Caki2 (cell line): ENCODE measurements at regions not wholly inside any gene's neighbourhood (a gene's known extent, or its start where the extent isn't known, plus 50 kb on each side); places are given as distances from the start of the nearest gene placed in this dataset.

Source experiments
- DNase-seq: peaks from one replicate; pipeline ENCODE4 v3.0.0-alpha.2; 2015; ENCODE audit warnings: low read depth
- in situ Hi-C: cut with HindIII; loops from 2 replicates; pipeline ENCODE4 v1.10.0; 2016; ENCODE audit warnings: low sequenced_read_pairs, low pct_unique_long_range_greater_than_20kb, mixed read lengths

- in situ Hi-C loops: no loop called here
- no peak for DNase-seq
These were observed 105.6 kb upstream of the COG2 start for GRCh38 chr1:230536641-230537155.

DNA sequence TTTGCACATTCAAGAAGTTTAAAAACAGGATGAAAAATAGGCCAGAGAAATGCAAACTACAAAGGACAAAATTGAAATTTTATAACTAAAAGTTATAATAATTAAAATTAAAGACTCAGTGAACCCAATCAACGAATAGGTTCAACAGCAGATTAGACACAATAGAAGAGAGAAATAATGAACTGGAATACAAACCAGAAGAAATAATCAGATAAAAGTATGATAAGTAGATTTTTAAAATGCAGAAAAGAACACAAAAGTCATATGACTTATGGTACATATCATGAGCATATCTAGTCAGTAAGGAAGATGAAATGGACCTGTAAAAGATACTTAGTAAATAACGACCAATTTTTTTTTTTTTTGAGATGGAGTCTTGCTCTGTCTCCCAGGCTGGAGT, 108.1 kb upstream of the COG2 start:
- DNase-seq: no peak
- in situ Hi-C loops: no loop called here

GRCh38 chr1:230531103-230531502, 105.0 kb upstream of the PGBD5 start:
- in situ Hi-C loops: no loop called here
- no peak for DNase-seq

DNA sequence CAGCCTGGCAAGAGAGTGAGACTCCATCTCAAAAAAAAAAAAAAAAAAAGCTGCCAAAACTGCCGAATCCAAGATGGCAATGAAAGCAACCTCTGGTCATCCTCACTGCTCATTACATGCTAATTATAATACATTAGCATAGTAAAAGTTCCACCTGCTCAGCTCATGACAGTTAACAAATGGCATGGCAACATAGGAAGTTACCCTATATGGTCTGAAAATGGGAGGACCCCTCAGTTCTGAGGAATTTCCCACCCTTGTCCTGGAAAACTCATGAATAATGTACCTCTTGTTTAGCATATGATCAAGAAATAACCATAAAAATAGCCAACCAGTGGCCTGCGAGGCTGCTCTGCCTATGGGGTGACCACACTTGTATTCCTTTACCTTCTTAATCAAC, 93.1 kb upstream of the PGBD5 start:
- in situ Hi-C loops: no loop called here

DNA sequence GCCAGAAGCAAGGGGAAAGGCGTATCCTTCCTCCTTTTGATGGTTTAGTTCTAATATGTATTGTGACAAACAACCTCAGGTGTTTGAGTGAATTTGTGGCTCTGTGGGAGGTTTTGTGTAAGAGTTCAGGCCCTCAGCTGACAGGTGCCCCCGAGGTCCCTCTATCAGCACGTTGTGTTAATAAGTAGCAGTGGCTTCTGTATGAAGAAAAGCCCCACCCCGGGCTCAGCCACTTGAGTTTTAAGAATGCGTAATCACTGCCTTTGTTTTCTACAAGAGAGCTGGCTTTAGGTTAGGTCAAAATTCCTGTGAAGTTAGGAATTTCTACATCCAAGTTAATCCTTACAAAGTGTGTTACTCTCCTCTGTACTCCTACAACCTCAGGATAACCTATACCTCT, 92.4 kb upstream of the PGBD5 start:
- DNase-seq: no peak
- in situ Hi-C loops: no loop called here

More for the DNA sequence above, 93.1 kb upstream of the PGBD5 start:
- no peak for DNase-seq

DNA sequence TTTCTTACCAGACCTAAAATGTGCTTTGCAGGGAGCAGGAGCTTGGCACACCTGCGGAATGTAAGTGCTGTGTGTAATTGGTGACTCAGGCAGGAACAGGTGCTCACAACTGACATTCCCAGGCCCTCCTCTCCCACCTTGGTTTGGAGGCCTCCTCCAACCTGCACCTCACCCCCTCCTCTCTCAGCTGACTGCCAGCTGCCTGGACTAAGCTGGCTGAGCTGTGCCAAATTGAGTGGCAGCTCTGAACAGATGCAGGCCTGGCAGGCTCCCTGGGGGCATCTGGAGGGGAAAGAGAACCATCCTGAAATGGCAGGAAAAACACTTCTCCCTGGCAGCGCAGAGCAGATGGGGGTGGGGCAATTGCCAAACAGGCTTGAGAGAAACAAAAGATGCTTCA, 91.7 kb upstream of the PGBD5 start:
- no peak for DNase-seq

GRCh38 chr1:230517326-230517725, 91.2 kb upstream of the PGBD5 start:
- no peak for DNase-seq
- in situ Hi-C loops: no loop called here

More for the DNA sequence above, 91.7 kb upstream of the PGBD5 start:
- in situ Hi-C loops: no loop called here

DNA sequence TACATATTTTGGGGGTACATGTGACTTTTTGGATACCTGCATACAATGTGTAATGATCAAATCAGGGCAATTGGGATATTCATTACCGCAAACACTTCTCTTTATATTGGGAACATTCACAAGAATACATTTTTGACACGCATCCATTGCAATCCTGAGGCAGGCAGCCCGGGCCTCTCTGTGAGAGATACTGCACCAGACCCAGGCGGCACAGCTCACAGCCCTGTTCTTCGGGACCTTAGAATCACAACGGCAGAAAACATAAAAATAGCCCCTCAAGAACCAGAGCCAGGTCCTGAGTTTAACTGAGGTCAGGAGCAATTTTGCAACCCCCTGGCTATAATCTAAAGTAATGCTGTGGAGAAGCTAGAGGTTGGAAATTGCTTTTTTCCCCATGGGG, 90.8 kb upstream of the PGBD5 start:
- in situ Hi-C loops: no loop called here
- no peak for DNase-seq

GRCh38 chr1:230515451-230516145, 89.5 kb upstream of the PGBD5 start:
- DNase-seq: no peak
- in situ Hi-C loops: no loop called here

- no peak for DNase-seq
- in situ Hi-C loops: no loop called here
These were observed 84.4 kb upstream of the PGBD5 start for GRCh38 chr1:230510496-230510895.

DNA sequence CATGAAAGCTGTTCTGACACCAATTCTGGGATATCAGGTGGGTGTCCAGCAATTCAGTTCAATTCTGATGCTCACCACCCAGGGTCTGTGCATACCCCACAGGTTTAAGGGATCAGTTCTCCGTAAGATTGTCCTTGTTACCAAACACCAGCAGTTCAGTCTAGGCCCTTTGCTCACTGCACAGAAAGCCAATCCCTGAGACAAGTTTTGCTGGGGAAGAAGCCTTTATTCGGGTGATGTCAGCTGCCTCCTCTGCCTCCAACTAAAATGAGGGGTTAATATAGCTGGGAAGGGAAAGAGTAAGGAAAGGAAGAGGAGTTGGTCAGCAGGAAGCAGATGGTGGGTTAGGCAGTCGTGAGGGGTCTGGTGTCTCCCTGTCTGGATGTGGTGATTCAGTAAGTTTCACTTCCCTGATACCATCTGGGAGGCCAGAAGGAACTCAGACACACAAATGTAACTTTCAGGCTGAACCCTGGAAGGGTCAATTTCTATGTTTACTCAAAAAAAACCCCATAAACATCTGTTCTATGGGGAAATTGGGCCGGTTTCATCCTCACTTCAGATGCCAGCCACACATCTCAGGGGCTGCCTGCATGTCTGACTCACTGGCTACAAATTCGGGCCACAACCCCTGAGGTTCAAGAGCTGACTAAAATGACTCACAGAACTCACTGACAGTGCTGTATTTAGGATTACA, 83.3 kb upstream of the PGBD5 start:
- peak; percentile 13 for DNase-seq
- in situ Hi-C loops: no loop called here

GRCh38 chr1:230507666-230508402, 81.7 kb upstream of the PGBD5 start:
- DNase-seq: peak; percentile 68
- in situ Hi-C loops: no loop called here

- in situ Hi-C loops: no loop called here
- no peak for DNase-seq
These were observed 81.1 kb upstream of the PGBD5 start for GRCh38 chr1:230507236-230507635.

GRCh38 chr1:230506451-230506850, 80.3 kb upstream of the PGBD5 start:
- in situ Hi-C loops: no loop called here

DNA sequence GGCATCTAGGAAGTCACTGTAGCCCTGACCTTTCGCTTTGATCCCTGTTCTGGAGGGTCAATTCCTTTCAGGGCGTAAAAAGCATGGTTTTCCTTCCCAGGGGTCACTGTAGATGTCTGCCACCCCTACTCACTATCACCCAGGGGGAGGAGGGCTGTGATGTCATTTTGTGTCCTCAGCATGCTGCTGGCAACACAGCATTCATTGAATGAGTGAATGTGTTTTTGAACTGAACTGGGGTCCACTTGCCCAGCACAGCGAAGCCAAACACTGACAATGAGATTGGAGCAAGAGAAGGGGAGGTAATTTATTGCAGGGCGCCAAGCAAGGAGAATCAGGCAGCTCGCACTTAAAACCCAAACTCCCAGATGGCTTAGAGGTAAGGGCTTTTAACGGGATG, 78.2 kb upstream of the PGBD5 start:
- no peak for DNase-seq
- in situ Hi-C loops: no loop called here

More at GRCh38 chr1:230506451-230506850, 80.3 kb upstream of the PGBD5 start:
- DNase-seq: no peak

DNA sequence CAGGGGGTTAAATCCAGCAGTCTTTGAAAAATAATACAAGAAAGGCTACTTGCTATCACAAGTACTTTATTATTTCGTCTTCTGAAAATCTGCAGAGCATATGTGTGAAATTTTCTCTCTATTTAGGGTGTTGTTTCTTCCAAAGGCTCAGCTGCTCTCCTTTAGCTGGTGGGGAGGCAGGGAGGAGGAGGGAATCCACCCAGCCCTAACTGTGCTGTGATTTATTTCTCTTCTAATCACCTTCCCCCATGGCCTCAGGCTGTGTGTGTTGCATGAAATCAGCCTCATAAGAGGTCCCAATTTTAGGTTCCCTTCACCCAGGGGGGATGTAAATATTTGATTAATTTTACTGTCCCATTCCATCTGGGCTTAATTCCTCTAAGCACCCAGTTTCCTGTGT, 77.6 kb upstream of the PGBD5 start:
- in situ Hi-C loops: no loop called here
- DNase-seq: no peak

- in situ Hi-C loops: no loop called here
- DNase-seq: no peak
These were observed 76.9 kb upstream of the PGBD5 start for GRCh38 chr1:230502996-230503395.

GRCh38 chr1:230502306-230502705, 76.2 kb upstream of the PGBD5 start:
- DNase-seq: no peak
- in situ Hi-C loops: no loop called here

- DNase-seq: no peak
These were observed 75.7 kb upstream of the PGBD5 start for GRCh38 chr1:230501849-230502248.

More at GRCh38 chr1:230501849-230502248, 75.7 kb upstream of the PGBD5 start:
- in situ Hi-C loops: no loop called here
